ENCODE measurements at regions not wholly inside any gene's neighbourhood (a gene's known extent, or its start where the extent isn't known, plus 50 kb on each side); places are given as distances from the start of the nearest gene placed in this dataset.

DNA sequence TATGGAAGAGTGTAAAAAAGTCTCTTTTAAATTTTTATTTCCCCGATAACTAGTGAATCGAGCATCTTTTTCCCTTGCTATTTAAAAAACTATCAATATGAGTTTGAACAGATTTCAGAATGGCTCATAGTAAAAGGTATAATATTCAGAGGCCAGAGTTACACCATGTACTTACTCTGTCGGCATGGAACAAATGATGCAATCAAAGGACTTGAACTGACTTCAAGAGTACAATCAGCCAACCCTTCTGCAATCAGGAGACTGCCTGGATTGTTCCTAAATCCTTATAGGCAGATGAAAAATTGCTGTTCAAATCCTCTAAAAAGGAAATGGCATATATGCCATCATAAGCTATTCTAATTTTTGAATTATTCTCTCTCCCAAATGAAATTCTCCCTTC is 273.3 kb downstream of the SH2D1A start:
- H3K4me3 ChIP-seq (ENCODE audit: low read length): no peak overlapping the region
- no peak for DNase-seq (ENCODE audit: low read depth)

DNA sequence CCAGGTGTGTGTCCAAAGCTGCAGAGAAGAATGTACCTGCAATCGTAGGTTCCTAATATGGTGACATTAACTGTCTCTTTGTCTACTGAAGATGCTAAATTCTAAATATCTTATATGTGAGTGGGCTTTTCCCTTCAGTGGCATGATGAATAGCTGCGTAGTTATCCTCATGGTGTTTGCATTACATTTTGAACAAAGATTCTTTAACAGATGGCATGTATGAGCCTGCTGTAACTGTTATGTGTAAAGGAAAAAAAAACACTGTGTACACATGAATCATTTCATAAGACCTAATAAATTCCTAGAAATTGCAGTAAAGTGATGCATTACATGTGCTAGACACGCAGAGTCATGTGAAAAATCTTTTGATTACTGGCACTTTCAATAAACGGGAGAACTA is 288.0 kb downstream of the SH2D1A start:
- TF ChIP-seq, protein P1, sequence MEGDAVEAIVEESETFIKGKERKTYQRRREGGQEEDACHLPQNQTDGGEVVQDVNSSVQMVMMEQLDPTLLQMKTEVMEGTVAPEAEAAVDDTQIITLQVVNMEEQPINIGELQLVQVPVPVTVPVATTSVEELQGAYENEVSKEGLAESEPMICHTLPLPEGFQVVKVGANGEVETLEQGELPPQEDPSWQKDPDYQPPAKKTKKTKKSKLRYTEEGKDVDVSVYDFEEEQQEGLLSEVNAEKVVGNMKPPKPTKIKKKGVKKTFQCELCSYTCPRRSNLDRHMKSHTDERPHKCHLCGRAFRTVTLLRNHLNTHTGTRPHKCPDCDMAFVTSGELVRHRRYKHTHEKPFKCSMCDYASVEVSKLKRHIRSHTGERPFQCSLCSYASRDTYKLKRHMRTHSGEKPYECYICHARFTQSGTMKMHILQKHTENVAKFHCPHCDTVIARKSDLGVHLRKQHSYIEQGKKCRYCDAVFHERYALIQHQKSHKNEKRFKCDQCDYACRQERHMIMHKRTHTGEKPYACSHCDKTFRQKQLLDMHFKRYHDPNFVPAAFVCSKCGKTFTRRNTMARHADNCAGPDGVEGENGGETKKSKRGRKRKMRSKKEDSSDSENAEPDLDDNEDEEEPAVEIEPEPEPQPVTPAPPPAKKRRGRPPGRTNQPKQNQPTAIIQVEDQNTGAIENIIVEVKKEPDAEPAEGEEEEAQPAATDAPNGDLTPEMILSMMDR (conservative IDR thresholded peaks at IDR 0.05; ENCODE audit: low read length): no peak
- DNase-seq (ENCODE audit: low read depth): no peak
- H3K4me3 ChIP-seq (ENCODE audit: low read length): no peak overlapping the region

More for the DNA sequence above, 273.3 kb downstream of the SH2D1A start:
- TF ChIP-seq, protein P1 (conservative IDR thresholded peaks at IDR 0.05; ENCODE audit: low read length): no peak

DNA sequence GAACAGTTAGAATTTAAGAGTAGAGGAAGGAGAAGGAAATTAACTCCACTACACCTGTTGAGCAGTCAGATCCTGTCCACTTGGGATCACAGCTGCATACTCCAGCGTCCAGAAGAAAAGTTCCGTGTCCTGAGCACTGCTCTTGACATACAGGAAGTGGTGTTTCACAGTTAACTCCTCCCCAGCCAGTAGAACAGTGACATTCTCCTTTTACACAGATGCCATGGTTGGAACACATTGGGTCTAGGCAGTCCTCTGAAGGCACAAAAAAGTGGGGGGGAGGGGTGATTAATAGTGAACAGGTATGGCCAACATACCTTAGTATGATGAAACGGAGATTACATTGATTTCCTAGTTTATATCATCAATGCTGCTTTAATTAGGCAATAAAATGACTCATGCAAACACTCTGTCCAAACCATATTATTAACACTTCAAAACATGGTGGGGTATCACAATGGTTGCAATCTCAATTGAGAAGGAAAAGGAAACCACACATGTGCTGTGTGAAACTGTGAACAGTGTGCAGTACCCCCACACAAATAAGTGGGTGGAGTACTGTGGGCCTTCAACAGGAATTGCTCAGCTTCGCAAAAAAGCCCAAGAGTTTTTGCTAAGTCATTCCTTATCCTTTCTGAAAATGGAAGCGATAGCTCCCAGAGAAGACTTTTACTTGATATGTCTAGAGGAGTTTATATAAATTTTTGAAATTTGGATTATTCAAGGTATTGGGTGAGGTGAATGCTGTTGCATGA is 295.6 kb downstream of the SH2D1A start:
- TF ChIP-seq, protein P1 (conservative IDR thresholded peaks at IDR 0.05; ENCODE audit: low read length): no peak
- no peak for DNase-seq (ENCODE audit: low read depth)
- H3K4me3 ChIP-seq (ENCODE audit: low read length): no peak overlapping the region

DNA sequence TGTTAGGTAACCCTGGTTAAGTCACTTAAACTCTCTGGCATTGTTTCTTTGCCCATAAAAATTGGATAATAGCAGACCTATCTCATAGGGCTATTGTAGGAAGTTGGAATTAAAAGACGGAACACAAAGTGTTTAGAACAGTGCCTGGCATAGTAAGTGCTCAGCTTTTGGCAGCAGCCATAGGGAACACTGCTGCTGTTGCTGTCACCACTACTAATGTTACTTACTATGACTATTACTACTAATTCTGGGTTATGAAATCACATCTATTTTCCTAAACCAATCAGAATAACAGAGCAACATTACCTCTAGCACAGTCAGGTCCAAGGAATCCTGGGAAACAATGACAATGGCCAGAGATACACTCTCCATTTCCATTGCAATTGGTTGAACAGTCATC is 300.0 kb downstream of the SH2D1A start:
- no peak overlapping the region for H3K4me3 ChIP-seq (ENCODE audit: low read length)
- DNase-seq (ENCODE audit: low read depth): no peak
- TF ChIP-seq, protein P1 (conservative IDR thresholded peaks at IDR 0.05; ENCODE audit: low read length): no peak

DNA sequence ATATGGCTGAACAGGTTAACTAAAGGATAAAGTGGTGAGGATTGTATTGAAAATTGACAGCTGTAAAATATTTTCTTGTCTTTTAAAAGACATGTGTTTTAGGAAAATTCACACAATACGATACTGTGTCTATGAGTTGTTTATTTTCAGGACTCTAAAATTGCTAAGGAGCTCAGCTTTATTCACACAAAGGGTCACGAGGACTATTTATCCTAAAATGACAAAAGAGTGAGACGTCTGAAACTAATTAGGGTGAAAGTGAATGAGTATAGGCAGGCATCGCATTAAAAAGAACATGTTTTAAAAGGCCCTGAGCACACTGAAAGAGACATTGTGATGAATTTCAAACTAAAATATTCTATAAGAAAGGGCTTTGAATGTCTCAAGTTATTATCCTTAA is 304.7 kb downstream of the SH2D1A start:
- DNase-seq (ENCODE audit: low read depth): no peak
- no peak overlapping the region for H3K4me3 ChIP-seq (ENCODE audit: low read length)
- TF ChIP-seq, protein P1 (conservative IDR thresholded peaks at IDR 0.05; ENCODE audit: low read length): no peak

DNA sequence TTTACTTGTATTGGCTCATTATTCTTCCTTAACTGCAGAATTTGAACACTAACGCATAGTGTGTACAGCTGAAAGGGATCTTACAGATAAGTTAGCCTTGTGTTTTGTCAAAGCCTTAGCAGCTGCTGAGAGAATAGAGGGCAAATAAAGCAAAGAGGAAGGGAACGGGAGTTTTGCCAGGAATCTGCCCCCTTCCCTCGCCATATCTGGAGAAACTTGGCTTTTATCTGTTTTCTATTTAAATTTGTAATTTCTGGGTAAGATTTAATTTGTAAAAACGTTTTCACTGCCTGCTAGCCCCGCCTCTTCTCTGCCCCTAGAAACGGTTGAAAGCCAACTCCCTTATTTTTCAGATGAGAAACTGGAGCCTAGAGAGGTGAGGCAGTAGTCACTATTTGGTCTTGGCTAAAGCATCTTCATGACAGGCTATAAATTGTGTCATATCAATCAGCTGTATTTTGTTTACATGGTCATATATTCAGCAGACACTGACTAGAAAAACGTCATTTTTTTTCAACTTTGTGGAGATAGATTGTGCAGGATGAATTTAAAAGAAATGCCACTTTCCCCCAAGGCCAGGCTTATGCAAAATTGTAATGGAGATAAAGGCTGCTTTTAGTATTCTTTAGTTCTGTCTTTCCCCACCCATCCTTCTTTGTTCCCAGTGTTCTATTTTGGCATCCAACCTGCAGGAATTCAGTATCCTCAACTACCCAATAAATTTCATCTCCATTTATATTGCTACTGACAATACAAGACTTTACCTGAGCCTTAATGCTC is 319.4 kb downstream of the SH2D1A start:
- DNase-seq (ENCODE audit: low read depth): no peak
- TF ChIP-seq, protein P1 (conservative IDR thresholded peaks at IDR 0.05; ENCODE audit: low read length): no peak
- H3K4me3 ChIP-seq (ENCODE audit: low read length): no peak overlapping the region

DNA sequence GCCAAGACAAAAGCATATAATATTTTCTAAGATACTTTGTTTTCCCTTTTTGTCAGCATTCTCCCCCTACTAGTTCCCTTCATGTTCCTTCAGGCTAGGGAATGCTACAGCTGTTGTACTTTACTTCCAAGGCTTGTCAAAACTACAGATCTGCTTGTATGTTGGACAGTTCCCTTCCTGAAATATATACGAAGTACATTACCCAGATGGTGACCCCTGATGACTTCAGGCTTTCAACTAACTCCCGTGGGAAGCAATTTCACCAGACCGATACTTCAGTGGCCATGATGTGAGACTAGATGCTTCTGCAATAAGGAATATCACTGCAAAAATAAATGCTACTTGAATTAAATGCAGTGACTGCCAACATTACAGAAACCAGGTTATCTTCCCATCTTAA is 332.8 kb downstream of the SH2D1A start:
- no peak for DNase-seq (ENCODE audit: low read depth)
- TF ChIP-seq, protein P1 (conservative IDR thresholded peaks at IDR 0.05; ENCODE audit: low read length): no peak
- H3K4me3 ChIP-seq (ENCODE audit: low read length): no peak overlapping the region
